Activated CD4-positive, alpha-beta T cell treated with anti-CD3 and anti-CD28 coated beads, Interleukin-2, amount 50 U/mL, for 16 hours (primary cell): ENCODE measurements at regions not wholly inside any gene's neighbourhood (a gene's known extent, or its start where the extent isn't known, plus 50 kb on each side); places are given as distances from the start of the nearest gene placed in this dataset.
"Not testable (repeated sequence)": the region's sequence is repeated elsewhere in the genome, so short reads cannot be mapped to it uniquely, and the experiment has no call there.

Source experiments
- DNase-seq: peaks from one replicate; pipeline ENCODE4 v3.0.0-alpha.2; 2020

DNA sequence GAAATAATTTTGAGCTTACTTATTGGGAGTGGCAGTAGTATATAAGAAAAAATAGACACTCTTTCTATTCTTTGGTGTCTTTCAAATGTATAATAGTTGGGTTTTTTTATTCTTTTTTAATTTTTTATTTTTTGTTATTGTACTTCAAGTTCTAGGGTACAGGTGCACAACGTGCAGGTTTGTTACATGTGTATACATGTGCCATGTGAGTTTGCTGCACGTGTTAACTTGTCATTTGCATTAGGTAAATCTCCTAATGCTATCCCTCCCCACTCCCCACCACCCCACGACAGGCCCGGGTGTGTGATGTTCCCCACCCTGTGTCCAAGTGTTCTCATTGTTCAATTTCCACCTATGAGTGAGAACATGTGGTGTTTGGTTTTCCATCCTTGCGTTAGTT, 1552.4 kb upstream of the B3GALT2 start:
- DNase-seq, result not testable (repeated sequence)

- DNase-seq, result no peak
Measured at GRCh38 chr1:194734970-194735369, 1548.6 kb upstream of the B3GALT2 start.

DNA sequence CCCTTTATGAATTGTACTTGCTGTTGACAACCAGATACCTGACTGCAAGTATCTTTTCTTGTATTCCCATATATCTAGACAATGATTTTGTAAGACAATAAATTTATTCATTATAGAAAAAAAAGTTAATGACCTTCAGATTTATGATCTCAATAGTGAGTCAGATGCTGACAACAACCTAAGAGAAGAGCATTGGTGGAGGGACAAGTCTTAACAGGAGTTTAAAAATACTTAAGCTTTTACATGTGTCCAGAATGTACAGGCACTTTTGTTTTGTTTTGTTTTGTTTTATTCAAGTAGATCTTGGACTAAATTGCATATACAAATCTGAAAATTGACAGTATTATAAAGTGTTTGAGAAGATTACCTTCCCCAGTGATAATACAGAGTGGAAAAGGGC, 1544.6 kb upstream of the B3GALT2 start:
- DNase-seq, result no peak

DNA sequence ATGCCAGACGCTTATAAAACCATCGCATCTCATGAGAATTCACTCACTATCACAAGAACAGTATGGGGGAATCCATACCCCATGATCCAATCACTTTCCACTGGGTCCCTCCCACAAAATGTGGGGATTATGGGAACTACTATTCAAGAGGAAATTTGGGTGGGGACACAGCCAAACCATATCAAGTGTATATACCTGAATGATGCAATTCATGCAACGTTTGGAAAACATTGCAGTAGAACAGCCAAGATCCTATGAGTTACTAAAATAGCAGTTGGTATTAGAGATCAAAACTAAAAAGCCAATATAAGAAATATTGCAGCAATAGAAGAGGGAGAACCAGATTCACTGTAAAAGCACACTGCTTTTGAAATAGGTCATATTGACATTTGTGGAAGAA, 1543.9 kb upstream of the B3GALT2 start:
- DNase-seq, result no peak

DNA sequence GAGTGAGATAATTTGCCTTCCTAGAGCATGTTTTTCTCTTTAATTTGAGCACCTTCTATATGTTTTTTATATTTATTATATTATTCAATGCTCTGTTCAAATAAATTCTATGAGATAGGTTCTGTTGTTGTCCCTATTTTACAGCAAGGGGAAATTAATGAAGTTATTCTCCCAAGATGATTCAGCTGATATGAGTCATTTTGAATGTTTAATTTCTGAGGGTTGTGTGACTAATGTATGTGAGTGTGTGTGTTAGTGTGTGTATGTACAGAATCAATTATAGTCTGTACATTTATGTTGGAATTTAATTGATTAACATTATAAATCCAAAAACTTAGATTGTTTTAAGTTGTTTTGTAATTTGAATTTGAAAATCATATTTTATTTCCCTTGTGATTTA, 1536.7 kb upstream of the B3GALT2 start:
- DNase-seq, result no peak

GRCh38 chr1:194717941-194718340, 1531.5 kb upstream of the B3GALT2 start:
- DNase-seq, result no peak

- DNase-seq, result no peak
Measured at GRCh38 chr1:194717334-194717733, 1530.9 kb upstream of the B3GALT2 start.

GRCh38 chr1:194710671-194711070, 1524.3 kb upstream of the B3GALT2 start:
- no peak for DNase-seq

- no peak for DNase-seq
Measured at GRCh38 chr1:194709439-194709838, 1523.0 kb upstream of the B3GALT2 start.

GRCh38 chr1:194707074-194707473, 1520.7 kb upstream of the B3GALT2 start:
- DNase-seq, result no peak

DNA sequence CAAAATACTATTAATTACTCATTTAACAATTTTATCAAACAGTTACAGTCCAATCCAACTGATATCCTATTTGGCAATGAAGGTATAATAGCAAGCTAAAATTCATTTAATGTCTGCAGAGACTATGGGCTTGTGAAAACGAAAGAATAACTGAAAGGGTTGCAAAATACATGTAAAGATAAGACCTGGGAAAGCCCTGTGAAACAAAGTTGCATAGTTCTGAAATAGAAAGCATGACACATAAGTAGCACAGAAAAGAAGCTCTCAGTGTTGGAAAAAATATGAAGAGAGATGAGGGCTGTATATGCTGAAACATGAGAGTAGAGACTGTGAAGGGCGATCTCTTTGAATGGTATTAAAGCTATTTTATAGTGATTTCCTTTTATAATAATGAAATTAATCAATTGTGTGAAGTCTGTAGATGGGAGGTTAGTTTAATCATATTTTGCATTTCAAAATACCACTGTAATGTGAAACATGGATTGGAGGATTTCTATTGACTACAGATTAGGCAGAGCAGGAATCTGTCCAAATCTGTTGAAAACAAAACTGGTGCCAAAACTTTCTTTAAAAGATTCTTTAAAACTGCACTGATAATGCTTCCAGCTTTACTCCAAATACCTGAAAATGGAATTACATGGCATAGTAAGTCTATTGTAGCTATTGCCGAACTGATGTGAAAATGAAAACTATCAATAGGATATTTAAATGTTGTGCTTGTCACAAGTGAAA, 1518.9 kb upstream of the B3GALT2 start:
- no peak for DNase-seq

GRCh38 chr1:194698908-194699318, 1512.5 kb upstream of the B3GALT2 start:
- no peak for DNase-seq

DNA sequence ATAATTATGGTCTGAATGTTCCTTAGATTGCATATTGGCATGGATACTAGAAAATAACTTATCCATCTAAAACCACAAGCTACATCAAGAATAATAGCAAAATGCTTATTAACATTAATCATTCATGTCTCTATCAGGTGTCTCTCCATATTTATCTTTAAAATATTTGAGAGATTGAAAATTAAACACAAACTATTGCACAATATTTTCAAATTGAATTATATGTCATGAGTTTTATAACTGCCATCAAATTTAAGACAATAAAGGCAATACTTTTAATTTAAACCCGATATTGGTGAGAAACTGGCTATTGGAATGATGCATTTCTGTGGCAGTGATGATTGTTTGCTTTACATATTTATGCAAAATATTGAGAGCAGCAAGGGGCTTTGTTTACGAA, 1506.8 kb upstream of the B3GALT2 start:
- DNase-seq, result no peak

- no peak for DNase-seq
Measured at GRCh38 chr1:194684636-194685035, 1498.2 kb upstream of the B3GALT2 start.

DNA sequence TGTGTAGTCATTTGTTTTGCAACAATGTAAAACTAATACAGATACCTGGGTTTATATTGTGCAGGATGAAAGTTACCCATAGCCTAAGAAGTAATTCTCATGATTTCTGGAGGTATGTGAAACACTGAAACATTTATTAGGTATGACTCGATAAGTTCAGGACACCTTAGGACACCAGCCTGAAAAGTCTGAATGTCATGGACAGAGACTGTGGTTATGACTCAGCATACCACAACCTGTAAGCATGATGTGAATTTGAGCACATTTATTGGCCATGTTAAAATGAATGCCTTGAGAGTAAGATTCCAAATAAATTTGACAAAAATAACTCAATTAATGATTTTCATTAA, 1471.7 kb upstream of the B3GALT2 start:
- no peak for DNase-seq

DNA sequence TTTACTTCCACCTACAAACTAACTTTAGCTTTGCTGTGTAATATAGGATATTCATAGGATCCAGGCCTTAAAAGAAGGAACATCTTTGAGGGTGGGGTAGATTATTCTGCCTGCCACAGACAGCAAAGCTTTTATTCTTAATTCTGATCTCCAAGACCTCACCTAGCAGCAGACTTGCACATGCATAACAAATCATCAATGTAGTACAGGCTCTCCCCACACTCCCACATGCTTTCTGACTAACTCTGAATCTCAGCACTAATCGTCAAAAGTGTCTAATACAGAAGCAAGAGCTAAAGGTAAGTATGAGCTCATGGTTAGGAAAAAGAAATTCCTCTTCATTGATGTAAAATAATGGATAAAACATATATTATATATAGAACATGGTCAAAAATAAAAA, 1468.5 kb upstream of the B3GALT2 start:
- no peak for DNase-seq

- no peak for DNase-seq
Measured at GRCh38 chr1:194653385-194653784, 1467.0 kb upstream of the B3GALT2 start.

GRCh38 chr1:194647118-194647517, 1460.7 kb upstream of the B3GALT2 start:
- no peak for DNase-seq

DNA sequence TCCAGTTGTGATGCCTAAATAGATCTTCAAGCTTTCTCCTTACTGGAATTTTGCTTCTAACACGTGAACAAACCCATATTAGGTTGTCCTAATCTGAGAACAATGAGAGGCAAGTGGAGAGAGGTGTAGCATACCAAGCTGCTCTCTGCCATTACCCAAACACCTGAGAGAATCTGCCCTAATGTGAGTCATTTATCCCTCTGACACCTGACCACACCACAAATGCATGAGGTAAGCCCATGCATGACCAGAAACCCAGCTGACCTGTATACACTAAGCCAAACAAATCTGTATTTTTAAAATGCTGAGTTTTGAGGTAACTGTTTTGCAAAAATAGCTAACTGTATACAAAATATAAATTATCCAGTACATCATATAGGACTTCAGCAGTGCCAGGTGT, 1458.1 kb upstream of the B3GALT2 start:
- DNase-seq, result no peak

- no peak for DNase-seq
Measured at GRCh38 chr1:194640322-194640721, 1453.9 kb upstream of the B3GALT2 start.

DNA sequence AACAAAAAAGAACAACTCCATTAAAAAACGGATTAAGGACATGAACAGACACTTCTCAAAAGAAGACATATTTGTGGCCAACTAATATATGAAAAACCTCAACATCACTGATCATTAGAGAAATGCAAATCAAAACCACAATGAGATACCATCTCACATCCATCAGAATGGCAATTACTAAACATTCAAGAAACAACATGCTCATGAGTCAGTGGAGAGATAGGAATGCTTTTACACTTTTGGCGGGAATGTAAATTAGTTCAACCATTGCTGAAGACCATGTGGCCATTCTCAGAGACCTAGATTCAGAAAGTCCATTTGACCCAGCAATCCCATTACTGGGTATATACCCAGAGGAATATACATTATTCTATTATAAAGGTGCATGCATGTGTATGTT, 1442.6 kb upstream of the B3GALT2 start:
- no peak for DNase-seq

GRCh38 chr1:194624833-194625232, 1438.4 kb upstream of the B3GALT2 start:
- DNase-seq, result no peak

DNA sequence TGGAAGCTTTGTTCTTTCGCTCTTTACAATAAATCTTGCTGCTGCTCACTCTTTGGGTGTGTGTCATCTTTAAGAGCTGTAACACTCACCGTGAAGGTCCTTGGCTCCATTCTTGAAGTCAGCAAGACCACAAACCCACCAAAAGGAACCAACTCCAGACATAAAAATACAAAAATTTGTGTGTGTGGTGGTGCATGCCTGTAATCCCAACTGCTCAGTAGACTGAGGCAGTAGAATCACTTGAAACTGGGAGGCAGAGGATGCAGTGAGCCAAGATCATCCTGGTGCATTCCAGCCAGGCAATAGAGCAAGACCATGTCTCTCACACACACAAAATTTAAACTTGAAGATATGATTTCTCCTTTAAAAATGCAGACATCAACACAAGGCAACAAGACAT, 1431.7 kb upstream of the B3GALT2 start:
- DNase-seq, result no peak

DNA sequence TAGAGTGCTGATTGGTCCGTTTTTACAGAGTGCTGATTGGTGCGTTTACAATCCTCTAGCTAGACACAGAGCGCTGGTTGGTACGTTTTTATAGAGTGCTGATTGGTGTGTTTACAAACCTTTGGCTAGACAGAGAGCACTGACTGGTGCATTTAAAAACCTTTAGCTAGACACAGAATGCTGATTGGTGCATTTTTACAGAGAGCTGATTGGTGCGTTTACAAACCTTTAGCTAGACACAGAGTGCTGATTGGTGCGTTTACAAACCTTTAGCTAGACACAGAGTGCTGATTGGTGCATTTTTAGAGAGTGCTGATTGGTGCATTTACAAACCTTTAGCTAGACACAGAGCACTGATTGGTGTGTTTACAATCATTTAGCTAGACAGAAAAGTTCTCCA, 1430.9 kb upstream of the B3GALT2 start:
- not testable (repeated sequence) for DNase-seq

DNA sequence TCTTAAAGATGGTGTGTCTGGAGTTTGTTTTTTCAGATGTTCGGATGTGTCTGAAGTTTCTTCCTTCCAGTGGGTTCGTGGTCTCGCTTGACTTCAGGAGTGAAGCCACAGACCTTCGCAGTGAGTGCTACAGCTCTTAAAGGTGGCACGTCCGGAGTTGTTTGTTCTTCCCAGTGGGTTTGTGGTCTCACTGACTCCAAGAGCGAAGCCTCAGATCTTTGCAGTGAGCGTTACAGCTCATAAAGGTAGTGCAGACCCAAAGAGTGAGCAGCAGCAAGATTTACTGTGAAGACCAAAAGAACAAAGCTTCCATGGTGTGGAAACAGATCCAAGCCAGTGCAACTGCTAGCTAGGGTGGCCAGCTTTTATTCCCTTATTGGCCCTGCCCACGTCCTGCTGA, 1430.4 kb upstream of the B3GALT2 start:
- no peak for DNase-seq

GRCh38 chr1:194602184-194602583, 1415.8 kb upstream of the B3GALT2 start:
- DNase-seq, result no peak
